AML-193 (cell line): ENCODE measurements at regions not wholly inside any gene's neighbourhood (a gene's known extent, or its start where the extent isn't known, plus 50 kb on each side); places are given as distances from the start of the nearest gene placed in this dataset.
"Not testable (repeated sequence)": the region's sequence is repeated elsewhere in the genome, so short reads cannot be mapped to it uniquely, and the experiment has no call there.

Experiments
- DNase-seq, 2 experiments: peaks; one replicate each; lab custom pipeline; 2025; lab: John Stamatoyannopoulos, UW

DNA sequence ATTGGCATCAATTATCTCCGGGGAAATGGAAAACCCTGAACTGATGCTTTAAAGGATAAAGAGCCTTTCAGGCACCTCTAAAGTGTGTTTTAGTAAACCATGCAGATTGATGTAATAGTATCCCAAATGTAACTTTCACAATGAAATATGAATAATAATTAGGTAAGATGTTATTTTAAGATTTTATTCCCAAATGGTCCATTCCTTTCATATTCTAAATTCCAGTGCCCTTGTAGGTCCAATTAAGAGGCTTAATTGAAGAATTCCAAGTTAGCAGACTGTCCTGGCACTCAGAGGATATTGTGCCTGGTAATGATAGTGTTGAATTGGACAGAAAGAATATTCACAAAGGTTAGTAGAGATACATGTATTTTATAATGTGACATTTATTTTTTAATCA, 352.5 kb upstream of the NUDT12 start:
- no peak for DNase-seq

DNA sequence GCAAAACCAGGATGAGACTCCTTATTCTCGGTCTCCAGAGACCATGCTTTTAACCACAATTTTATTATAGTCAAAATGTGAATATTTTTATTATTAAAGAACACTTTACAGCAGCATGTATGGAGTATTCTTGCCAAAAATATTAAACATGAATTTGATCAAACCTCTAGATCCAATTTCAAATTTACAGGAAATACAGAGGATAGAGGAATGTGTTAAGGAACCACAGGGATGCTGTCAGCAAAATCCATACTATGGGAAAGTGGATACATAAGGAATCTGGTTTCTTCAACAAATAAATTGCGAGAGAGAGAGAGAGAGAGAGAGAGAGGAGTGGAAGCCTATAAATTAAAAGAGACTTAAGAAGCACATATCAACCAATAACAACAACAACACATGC, 348.2 kb upstream of the NUDT12 start:
- DNase-seq = no peak

DNA sequence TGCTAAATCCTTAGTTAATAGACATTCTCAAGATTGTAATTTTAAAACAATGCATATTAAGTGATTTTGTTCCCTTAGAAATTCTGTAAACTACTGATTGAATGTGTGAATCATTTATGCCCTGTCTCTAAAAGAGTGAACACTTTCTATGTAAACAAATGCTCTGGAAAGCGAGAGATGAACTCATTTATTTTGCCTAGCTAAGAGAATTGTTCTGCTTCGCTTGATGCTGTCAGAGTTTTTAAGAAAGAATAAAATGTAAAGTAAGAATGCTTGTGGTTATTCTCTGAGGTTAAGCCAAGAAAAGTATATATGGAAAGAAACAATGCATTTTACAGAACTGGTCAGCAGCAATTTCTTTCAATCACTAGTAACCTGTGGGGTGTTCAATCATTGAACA, 347.4 kb upstream of the NUDT12 start:
- no peak for DNase-seq

DNA sequence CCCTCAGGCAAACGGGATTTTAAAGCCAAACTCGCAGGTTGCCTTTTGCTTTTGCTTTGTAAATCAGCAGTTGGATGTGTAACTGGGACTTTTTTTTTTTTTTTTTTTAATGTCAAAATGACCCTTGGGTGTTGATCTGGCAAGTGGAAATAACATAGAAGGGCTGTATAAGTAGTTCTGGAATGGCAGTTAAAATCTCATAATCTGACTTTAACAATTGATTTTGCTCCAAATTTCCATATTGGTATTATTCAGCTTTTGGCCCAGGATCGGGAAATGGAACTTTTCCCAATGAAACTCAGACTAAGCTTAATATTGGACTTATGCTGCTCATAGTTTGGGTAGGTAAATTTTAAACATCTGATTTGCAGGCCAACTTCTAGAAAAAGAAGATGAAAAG, 346.8 kb upstream of the NUDT12 start:
- DNase-seq = no peak

DNA sequence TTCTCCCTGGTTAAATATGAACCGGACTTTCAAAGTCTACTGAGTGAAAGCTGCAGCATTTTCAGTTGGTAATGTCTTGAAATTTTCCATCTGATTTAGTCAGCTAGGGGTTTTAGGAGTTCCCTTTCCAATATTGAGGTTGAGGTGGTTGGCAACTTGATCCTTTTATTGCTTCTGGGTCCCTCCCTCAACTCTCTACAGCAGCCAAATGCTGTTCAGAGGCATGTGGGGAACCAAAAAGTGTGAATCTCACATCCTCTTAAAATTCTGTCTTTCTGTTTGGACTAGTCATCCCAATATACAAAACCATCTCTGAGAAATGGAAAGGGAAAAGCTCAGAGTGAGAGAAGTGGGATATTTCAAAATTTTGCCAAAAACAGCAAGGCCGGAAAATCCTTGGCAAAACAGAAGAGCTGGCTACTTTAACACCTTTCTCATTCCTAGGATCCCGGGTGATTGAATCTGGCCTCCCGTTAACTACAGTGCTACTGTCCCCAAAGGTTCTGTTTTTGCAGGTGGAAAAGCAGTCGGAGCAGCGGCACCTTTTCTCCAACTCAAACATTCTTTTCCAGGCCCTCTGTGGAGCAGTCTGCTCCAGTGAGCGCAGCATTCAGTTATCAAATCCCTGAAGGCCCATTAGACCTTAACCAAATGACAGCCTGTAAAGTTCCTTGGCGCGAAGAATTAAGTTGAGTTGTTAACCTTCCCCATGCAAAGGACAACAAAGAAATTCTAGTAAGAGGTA, 345.9 kb upstream of the NUDT12 start:
- DNase-seq = no peak

DNA sequence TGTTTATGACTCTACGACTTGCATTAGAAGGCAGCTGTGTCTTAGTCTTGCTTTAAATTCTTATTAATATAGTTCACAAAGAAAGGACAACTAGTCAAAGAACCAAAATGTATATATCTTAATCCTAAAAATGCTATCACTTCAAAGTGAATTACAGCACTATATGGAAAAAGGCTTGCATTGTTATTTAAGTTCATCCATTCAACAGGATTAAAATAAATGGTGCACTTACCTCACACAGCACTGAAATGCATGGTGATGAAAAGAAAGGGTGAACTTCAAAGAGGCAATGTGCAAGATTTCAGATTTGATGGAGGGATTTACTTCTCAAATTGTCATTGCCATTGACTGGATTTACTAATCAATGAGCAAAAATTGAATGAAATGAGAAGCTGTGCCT, 344.4 kb upstream of the NUDT12 start:
- DNase-seq = no peak

DNA sequence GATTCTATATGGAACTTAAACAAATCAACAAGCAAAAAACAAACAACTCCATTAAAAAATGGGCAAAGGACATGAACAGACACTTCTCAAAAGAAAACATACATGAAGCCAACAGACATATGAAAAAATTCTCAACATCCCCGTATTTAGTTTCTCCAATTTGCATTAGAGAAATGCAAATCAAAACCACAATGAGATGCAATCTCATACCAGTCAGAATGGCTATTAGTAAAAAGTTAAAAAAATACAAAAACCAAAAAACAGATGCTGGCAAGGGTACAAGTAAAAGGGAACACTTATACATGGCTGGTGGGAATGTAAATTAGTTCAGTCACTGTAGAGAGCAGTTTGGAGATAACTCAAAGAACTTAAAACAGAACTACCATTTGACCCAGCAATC, 342.1 kb upstream of the NUDT12 start:
- no peak for DNase-seq

DNA sequence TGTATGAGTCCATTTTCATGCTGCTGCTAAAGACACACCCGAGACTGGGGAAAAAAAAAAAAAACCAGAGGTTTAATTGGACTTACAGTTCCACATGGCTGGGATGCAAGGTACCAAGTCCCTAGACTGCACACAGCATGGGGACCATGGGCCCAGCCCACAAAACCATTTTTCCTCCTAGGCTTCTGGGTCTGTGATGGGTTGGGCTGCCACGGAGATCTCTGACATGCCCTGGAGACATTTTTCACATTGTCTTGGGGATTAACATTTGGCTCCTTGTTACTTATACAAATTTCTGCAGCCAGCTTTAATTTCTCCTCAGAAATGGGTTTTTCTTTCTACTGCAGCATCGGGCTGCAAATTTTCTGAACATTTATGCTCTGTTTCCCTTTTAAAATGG, 340.3 kb upstream of the NUDT12 start:
- no peak for DNase-seq

DNA sequence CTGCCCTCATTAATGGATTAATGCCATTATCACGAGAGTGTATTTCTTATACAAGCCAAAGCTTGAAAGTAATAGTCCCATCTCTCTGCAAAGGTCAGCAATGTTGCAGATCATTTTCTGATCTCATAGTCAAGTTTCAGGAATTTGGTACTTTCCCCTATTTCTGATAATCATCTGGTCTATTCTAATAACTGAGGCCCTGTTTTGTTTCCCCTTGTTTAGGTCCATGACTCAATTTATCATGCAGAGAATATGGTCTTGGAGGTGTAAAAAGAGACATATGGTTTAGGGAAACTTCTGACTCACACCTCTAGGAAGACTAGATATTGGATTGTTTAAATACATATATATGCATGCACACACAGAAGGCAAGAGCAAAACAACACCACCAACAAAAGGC, 339.3 kb upstream of the NUDT12 start:
- no peak for DNase-seq

DNA sequence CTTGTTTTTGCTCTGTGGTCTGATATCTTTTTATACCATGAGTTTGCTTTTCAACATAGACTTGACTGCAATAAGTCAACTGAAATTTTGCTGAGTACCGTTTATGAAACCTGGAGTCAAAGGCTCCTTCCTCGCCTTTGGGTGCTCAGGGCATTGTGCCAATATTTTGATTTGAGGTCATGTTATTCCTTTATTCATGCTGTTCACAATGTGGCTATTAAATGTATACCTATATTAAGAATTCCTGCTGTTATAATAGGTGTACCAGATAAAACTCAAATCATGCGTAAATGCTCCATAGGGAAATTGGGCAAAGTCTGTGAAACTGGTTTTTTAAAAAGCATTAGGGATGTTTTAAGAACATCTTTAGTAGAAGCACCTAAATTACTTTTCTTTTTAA, 334.0 kb upstream of the NUDT12 start:
- DNase-seq = no peak

DNA sequence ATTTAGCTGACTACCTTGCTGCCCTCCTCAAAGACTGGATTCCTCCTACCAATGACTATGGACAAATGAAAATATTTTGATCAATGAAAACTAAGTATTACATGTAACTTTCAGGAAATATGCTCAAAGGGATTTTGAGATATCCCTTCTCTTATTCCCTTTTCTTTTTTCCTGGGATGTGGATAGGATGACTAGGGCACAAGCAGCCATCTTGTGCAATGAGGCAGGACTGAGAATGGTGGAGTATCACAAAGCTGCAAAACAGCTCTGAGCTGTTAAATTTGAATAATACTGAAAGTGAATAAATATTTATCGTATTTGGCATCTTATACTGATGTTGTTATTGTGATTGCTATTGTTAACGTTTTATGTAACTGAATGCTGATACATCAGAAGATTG, 333.1 kb upstream of the NUDT12 start:
- no peak for DNase-seq

DNA sequence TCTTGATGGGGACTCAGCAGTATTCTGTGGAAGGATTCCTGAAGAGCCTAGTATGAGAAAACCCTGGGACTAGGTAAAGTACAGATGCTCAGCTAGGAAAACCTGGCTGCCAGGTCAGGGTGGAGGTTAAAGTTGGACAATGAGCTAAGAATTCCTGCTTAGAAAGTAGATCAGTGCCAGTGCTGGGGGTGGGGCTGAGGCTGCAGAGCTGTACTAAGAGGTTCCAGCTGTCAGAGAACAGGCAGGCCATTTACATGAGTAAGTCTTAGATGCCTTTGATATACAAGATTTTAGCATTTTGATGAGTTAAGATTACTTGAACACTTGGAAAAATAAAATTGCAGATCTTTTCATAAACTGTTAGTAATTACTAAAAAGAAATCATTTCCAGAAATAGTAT, 332.3 kb upstream of the NUDT12 start:
- no peak for DNase-seq

DNA sequence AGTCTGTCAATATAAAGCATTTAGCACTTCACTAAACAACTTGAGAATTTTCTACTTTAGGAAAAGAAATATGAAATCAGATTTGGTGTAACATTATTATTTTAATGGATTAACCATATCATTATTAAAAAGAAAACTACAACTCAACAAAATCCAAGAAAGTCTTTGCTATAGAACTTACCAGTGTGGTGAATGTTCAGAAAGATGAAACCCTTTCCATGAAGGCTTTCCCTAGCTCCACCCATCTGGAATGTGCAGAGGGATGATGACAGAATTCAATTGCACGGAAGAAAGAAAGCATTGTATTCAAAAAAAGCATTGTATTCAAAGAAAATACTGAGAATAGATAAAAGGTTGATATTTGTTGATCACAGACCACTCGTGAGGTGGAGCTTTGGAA, 328.6 kb upstream of the NUDT12 start:
- no peak for DNase-seq

DNA sequence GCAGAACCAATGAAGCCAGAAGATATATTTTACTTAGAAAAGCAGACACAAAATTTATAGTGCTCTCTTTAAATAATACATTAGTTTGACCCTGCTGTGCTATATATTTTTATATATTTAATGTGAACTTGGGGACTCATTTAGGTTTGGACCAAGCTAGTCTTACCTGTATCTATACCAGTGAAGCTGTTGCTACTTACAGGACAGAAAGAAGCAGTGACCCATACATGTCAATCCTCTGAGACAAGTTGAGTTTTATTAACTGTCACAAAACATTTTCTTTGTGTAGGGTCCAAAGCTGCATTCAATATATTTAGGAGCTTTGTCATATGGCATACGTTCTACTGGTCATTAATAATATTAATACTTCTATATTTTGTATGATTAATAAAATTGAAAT, 327.7 kb upstream of the NUDT12 start:
- no peak for DNase-seq

DNA sequence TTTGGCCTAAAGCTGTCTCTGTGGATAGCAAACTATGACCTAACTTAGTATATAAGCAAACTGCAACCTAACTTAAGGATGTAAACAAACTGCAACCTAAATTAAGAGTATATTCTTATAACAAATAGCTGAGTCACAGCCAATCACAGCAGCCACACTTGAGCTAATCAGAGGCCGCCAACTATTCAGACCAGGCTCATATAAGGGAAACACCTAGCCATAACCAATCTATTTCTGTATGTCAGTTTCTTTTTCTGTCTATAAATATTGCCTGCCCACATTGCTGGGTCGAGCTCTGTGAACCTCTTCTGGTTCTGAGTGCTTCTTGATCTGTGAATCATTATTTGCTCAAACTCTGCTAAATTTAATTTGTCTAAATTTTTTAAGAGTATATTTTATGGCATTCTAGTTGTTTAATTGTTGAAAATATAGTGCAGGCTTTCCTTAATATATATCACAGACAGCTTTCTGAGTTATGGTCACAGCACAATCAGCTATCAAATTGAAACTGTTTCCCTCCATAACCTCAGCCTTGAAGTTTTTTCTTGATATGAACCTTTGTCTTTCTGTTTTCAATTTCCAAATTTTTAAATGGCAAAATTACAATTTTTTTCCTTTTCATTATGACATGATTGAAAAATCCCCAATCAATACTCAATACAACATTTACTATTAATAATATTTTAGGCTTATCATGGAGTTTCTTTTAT, 327.1 kb upstream of the NUDT12 start:
- no peak for DNase-seq

DNA sequence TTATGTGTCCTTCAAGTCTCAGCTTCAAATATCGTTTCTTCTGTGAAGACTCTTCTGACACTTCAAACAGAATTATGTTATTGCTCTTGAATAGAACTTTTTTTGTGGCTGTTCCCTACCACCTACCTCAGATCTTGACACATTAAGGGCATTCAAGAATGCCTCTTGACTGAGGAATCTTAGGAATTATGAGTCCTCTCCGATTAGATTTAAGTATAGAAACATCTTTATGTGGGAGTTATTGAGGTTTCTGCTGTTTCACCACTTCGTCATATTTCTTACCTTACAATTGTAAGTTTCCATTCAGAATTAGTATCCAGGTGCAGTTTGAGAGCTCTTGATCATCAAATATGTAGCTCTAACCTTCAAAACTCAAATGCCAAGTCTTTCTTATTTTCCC, 324.2 kb upstream of the NUDT12 start:
- no peak for DNase-seq

DNA sequence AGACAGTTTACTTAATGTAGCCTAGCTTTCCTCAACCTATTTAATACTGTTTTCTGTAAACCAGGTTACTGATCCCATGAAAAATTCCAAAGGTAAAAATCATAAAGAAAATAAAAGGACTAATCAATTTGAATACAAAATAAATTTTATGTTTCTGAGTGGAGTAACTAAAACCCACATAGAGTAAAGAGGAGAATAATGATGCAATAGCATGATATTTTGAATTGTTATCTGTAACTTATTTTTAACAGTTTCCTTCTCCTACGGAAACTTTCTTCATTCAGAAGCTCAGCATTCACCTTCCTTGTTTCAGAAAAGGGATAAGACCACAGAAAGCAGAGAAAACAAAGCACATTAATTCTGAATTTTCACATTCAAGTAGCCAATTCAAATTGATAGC, 320.6 kb upstream of the NUDT12 start:
- no peak for DNase-seq

DNA sequence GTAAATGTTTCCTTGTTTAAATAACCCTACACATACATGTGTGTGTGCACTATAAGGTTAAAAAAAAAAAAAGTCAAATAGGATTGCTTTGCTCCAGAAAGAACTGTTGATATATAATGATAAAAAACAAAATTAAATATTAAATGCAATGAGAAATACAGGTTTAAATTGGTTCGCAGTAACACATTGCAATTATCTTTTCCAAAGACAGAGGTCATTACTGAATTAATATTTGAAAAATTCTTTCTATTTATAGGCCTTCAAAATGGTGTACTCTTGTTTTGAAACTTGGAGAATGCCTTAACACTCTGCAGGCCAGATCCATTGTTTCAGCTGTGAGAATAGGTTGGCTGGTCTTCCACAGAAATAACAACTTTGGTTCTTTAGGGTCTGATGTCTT, 319.0 kb upstream of the NUDT12 start:
- no peak for DNase-seq

DNA sequence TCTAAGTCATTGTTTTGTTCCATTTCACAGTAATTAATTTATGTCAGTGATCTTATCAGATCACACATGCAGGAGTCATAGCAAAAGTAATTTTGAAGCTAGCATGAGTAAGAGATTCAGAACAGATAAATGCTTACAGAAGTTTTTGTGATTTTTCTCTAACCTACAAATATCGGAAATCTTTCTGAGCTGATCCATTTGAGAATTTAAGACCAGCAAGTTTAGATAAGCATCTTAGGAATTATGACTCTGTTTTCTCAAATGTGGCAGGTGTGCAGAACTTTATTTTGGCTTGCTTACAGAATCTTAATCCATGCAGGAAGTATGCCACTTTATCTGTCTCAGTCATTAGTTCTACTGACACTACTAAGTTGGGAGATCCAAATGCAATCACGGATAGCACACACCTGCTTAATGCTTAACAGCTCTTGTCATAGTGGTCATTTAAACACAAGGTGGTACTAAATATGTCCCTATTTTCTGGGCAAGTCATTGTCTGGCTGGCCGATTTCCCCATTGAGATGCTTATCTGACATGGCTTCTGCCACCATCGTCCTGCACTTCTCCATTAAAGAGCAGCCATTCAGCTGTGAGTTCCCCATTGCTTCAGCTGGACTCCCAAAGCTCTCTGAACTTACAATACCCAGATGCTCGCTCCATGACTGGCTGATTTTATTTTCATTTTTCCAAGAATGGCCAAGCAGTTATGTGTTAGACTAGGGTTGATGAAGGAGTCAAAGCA, 305.4 kb upstream of the NUDT12 start:
- DNase-seq = no peak

DNA sequence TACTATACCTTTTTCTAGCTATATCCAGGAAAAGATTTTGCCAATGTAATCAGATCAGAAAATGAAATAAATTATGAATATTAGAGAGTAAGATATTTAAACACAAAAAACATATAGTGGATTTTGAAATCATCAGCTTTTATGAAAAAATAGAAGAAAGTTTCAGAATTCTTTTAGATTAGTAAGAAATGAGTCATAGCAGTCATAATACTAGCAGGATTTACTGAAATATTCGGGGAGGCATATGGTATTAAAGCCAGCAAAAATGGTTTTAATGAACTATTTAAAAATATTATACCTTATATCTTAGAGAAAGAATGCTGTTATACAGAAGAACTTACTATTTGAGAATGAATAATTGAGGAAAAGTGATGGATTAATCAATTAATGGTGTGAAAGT, 303.6 kb upstream of the NUDT12 start:
- DNase-seq = no peak

DNA sequence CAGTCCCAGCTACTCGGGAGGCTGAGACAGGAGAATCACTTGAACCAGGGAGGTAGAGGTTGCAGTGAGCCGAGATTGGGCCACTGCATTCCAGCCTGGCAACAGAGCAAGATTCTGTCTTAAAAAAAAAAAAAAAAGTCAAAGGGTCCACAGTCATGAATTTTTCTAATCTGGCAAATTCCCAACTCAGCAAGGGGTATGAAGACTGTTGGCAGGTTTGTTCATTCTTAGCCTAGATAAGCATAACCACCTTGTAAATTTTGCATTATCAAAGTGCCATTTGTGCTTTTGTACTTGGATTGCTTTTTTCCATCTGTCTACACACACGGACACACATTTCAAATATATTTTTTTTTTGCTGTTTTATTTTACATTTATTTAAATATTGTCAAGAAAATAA, 299.8 kb upstream of the NUDT12 start:
- DNase-seq = no peak

DNA sequence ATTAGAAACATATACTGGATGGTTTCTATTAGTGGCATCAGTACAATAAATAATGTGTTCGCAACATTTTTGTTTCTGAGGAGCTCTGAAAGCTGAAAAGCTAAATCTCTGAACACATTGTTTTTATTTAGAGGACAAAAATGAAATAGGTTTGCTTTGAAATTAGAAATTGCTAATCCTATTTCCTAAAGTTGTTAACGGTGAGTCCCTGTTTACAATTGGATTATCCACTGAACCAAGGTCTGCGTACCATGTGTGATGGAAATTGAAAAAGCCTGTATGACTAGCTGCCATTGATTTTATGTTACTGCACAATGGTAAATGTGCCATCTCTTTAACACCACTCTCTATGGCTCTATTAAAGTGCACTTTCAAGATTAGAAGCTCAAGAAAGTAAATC, 297.7 kb upstream of the NUDT12 start:
- DNase-seq = no peak

DNA sequence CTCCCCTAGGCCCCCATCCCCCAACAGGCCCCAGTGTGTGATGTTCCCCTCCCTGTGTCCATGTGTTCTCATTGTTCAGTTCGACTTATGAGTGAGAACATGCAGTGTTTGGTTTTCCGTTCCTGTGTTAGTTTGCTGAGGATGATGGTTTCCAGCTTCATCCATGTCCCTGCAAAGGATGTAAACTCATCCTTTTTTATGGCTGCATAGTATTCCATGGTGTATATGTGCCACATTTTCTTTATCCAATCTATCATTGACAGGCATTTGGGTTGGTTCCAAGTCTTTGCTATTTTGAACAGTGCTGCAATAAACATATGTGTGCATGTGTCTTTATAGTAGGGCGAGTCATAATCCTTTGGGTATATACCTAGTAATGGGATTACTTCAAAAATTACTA, 295.8 kb upstream of the NUDT12 start:
- DNase-seq = not testable (repeated sequence)
